Panc1 (cell line): ENCODE measurements at regions not wholly inside any gene's neighbourhood (a gene's known extent, or its start where the extent isn't known, plus 50 kb on each side); places are given as distances from the start of the nearest gene placed in this dataset.

Experiments
- ATAC-seq: fragments of 200-7000 bp; cut with Tn5 transposase; 2 replicates; pipeline ENCODE4 v1.9.1; 2020; ENCODE audit warnings: mild to moderate bottlenecking, moderate library complexity
- BruUV-seq: library from RNA; stranded (reverse); fragments of 400-500 nt; replicated peaks from 2 replicates; lab custom pipeline; 2021; lab: Mats Ljungman, UMichigan
- CTCF ChIA-PET: fragments of 300-600 bp; sonication (Branson Sonifier 250); formaldehyde crosslinking; loops from one replicate; lab custom pipeline; 2022; ENCODE audit warnings: antibody characterized with exemption; lab: Charles Lee
- POLR2A ChIA-PET: fragments of 300-600 bp; sonication (Branson Sonifier 250); formaldehyde crosslinking; loops from one replicate; lab custom pipeline; 2022; ENCODE audit warnings: antibody characterized with exemption; lab: Charles Lee
- DNase-seq: peaks from one replicate; pipeline ENCODE4 v3.0.0-alpha.2; 2010; ENCODE audit warnings: low read depth, low spot score
- H3K27ac ChIP-seq: 2 replicates; pipeline ENCODE4 v1.5.1; 2011; ENCODE audit warnings: mild to moderate bottlenecking, low read length, inconsistent platforms
- H3K27me3 ChIP-seq: fragments of 200-500 bp; sonication (Bioruptor generic); 2 replicates; pipeline ENCODE4 v1.6.0; 2014; ENCODE audit warnings: low read length, inconsistent platforms; ENCODE audit not compliant: control insufficient read depth, insufficient read depth
- H3K36me3 ChIP-seq: fragments of 200-500 bp; sonication (Bioruptor generic); 2 replicates; pipeline ENCODE4 v1.5.1; 2014; ENCODE audit warnings: inconsistent platforms, mild to moderate bottlenecking, low read length, moderate library complexity; ENCODE audit not compliant: control insufficient read depth, insufficient read depth
- H3K4me1 ChIP-seq: 2 replicates; pipeline ENCODE4 v1.5.1; 2011; ENCODE audit warnings: inconsistent platforms, mild to moderate bottlenecking, low read length, moderate library complexity; ENCODE audit not compliant: control insufficient read depth, insufficient read depth
- H3K4me3 ChIP-seq, 2 experiments: 2 replicates each; pipeline ENCODE4 v1.5.1; 2011 to 2012; ENCODE audit warnings: low read depth in 2 of 2, low read length in 2 of 2, mild to moderate bottlenecking in 2 of 2, inconsistent platforms in 1 of 2, moderate library complexity in 1 of 2
- H3K9me3 ChIP-seq: fragments of 200-500 bp; sonication (Bioruptor generic); 2 replicates; pipeline ENCODE4 v1.5.1; 2014; ENCODE audit warnings: low read depth, mild to moderate bottlenecking, inconsistent platforms, low read length, moderate library complexity; ENCODE audit not compliant: control insufficient read depth, insufficient read depth
- CTCF ChIP-seq: fragments of 450-650 bp; IDR thresholded peaks from 2 replicates; pipeline ENCODE4 v1.5.1; 2017; ENCODE audit warnings: mild to moderate bottlenecking
- POLR2AphosphoS5 ChIP-seq: IDR thresholded peaks from 2 replicates; pipeline ENCODE4 v1.6.1; 2012; ENCODE audit warnings: mild to moderate bottlenecking, low read depth, low read length, moderate library complexity
- SIN3A ChIP-seq: IDR thresholded peaks from 2 replicates; pipeline ENCODE4 v1.6.1; 2012; ENCODE audit warnings: low read depth, mild to moderate bottlenecking, low read length, moderate library complexity, borderline replicate concordance; ENCODE audit not compliant: insufficient read depth
- TCF7L2 ChIP-seq: IDR thresholded peaks from 2 replicates; pipeline ENCODE4 v1.6.1; 2011; ENCODE audit warnings: mild to moderate bottlenecking, low read depth, low read length, inconsistent platforms
- in situ Hi-C: cut with HindIII; loops from 2 replicates; pipeline ENCODE4 v1.10.0; 2016; ENCODE audit warnings: low sequenced_read_pairs, low pct_unique_long_range_greater_than_20kb
- intact Hi-C: fragments of 100-400 bp; cut with micrococcal nuclease; formaldehyde crosslinking; loops from one replicate; pipeline ENCODE4 v1.10.0; 2022; ENCODE audit not compliant: unreplicated experiment
- TF ChIP-seq, protein P1 (sequence below), 2 experiments: IDR thresholded peaks; 2 replicates each; pipeline ENCODE4 v1.6.1; 2011 to 2012; ENCODE audit warnings: low read depth in 2 of 2, control low read depth in 1 of 2, low read length in 1 of 2, mild to moderate bottlenecking in 1 of 2, moderate library complexity in 1 of 2; ENCODE audit not compliant: insufficient read depth in 1 of 2

DNA sequence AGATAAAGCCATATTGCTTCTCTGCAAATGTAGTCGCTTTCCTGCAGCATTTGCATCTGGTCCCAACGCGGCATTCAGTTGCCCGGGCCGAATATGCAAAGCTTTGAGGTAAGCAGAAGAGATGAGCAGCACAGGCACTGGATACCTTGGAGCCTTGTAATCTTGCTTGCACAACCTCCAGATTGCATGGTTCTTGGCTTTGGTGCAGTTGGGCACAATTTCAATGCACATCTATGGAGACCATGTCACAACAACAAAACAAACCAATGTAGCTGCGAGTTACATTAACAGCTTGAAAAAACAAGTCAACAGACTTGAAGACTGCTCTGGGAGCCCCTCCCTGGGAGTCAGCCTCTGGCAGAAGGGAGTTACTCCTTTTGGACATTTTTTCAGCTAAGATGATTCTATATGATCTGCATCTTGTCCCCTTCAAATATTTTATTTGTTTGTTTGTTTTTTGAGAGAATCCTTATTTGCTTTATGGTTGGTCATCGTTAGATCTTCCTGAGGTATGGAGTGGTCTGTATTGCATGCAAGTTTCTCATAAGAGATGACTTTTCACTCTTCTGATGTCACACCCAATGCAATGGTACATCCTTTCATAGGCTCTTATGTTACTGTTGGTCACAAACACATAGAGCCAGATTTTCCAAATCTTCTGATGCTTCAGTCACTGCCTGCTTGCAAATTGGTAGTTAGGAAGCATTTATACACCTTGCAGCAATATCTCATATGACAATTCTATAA is 113.5 kb downstream of the EFEMP1 start:
- Histone ChIP-seq H3K27ac (no peak overlapping the region), H3K4me1 (no peaks in the 10 kb centered on the region), H3K36me3 (no peaks in the 10 kb centered on the region), H3K4me3 (no peak overlapping the region), H3K27me3 (no peaks in the 10 kb centered on the region), H3K9me3 (no peaks in the 10 kb centered on the region)
- intact Hi-C loops = no loop called here
- TF ChIP-seq POLR2AphosphoS5 (no peak), CTCF (no peak), SIN3A (no peak), TCF7L2 (no peak)
- TF ChIP-seq, protein P1, sequence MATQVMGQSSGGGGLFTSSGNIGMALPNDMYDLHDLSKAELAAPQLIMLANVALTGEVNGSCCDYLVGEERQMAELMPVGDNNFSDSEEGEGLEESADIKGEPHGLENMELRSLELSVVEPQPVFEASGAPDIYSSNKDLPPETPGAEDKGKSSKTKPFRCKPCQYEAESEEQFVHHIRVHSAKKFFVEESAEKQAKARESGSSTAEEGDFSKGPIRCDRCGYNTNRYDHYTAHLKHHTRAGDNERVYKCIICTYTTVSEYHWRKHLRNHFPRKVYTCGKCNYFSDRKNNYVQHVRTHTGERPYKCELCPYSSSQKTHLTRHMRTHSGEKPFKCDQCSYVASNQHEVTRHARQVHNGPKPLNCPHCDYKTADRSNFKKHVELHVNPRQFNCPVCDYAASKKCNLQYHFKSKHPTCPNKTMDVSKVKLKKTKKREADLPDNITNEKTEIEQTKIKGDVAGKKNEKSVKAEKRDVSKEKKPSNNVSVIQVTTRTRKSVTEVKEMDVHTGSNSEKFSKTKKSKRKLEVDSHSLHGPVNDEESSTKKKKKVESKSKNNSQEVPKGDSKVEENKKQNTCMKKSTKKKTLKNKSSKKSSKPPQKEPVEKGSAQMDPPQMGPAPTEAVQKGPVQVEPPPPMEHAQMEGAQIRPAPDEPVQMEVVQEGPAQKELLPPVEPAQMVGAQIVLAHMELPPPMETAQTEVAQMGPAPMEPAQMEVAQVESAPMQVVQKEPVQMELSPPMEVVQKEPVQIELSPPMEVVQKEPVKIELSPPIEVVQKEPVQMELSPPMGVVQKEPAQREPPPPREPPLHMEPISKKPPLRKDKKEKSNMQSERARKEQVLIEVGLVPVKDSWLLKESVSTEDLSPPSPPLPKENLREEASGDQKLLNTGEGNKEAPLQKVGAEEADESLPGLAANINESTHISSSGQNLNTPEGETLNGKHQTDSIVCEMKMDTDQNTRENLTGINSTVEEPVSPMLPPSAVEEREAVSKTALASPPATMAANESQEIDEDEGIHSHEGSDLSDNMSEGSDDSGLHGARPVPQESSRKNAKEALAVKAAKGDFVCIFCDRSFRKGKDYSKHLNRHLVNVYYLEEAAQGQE (IDR thresholded peaks at IDR 0.05; ENCODE audit: insufficient read depth in 1 of 2, low read depth in 2 of 2, low read length in 1 of 2) = no peak
- ChIA-PET POLR2A (no interaction called here), CTCF (no interaction called here)
- no TSS peak for BruUV-seq
- ATAC-seq = no peak
- in situ Hi-C loops = no loop called here
- DNase-seq = no peak

DNA sequence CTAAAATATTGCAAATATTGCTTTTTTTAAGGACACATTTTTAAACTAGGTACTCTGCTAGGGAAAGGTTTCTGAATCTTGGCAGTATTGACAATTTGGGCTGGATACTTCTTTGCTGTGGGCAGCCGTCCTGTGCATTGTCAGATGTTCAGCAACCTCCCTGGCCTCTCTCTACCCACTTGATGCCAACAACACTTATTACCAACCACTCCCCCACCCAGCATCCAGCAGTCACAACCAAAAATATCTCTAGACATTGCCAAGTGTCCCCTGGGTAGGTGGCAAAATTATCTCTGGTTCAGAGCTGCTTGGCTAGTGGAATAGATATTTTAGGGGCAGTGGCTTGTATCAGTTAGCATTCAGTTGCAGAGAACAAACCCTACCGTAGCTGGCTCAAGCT is 114.3 kb upstream of the PNPT1 start:
- intact Hi-C loops = no loop called here
- Histone ChIP-seq H3K27ac (no peak overlapping the region), H3K27me3 (no peaks in the 10 kb centered on the region), H3K4me3 (no peak overlapping the region), H3K9me3 (no peaks in the 10 kb centered on the region), H3K36me3 (no peaks in the 10 kb centered on the region), H3K4me1 (no peaks in the 10 kb centered on the region; the same call in 1 of the 2 replicates)
- TF ChIP-seq TCF7L2 = no peak
- TF ChIP-seq, protein P1 (IDR thresholded peaks at IDR 0.05; ENCODE audit: insufficient read depth in 1 of 2, low read depth in 2 of 2, low read length in 1 of 2) = no peak
- no peak for TF ChIP-seq SIN3A
- TF ChIP-seq CTCF = no peak
- TF ChIP-seq POLR2AphosphoS5 = no peak
- in situ Hi-C loops = no loop called here
- DNase-seq (no peak), ATAC-seq (no peak)
- POLR2A ChIA-PET = no interaction called here
- no TSS peak for BruUV-seq
- CTCF ChIA-PET = no interaction called here
